ENCODE measurements at regions not wholly inside any gene's neighbourhood (a gene's known extent, or its start where the extent isn't known, plus 50 kb on each side); places are given as distances from the start of the nearest gene placed in this dataset.

DNA sequence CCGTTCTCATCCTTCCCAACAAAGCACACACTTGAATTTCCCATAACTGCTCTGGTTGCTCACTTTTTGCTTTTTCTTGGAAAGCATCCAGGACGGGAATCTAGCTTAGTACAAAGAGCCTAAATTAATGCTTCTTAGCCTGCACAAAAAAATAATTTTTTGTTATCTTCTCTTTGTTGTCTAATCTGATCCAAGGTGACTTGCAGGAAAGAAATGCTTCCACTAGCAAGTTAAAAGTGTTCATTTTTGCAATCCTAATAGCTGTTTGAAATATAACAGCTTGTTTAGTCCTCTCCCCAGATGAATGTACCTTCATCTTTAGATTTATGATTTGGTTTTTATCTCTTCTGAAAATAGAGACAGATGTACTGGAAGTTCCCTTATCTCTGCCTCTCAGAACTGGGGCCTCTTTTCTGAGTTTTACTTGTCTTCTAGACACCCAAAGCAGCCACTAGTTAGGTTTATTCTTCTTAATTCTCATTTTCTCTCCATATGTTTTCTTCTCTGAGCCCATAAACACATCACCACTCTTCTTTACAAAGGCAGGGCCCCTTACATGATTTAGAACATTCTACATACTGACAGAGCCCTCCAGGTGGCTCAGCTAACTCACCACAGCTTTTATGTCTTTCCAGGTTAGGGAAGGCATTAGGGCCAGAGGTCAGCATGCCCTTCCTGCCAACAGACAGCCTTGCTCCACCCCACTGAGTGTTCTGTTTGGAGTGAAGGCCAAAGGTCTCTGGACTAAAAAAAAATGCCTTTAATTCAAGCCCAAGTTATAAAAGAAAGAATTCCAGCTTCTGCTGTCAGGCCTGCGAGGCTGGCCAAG lies 74.7 kb upstream of the MAP4K3 start (continued):
- no peak for TF ChIP-seq RFX3 (CRISPR knock-in tag; IDR thresholded peaks at IDR 0.05)
- peak; percentile 87 for TF ChIP-seq NR2C2 (CRISPR knock-in tag; IDR thresholded peaks at IDR 0.05; ENCODE audit: borderline replicate concordance)
- TF ChIP-seq ZNF121 (CRISPR knock-in tag; IDR thresholded peaks at IDR 0.05) = no peak
- no peak for TF ChIP-seq FOSL2 (CRISPR knock-in tag; IDR thresholded peaks at IDR 0.05)
- TF ChIP-seq ZBTB3 (CRISPR knock-in tag; IDR thresholded peaks at IDR 0.05; ENCODE audit: borderline replicate concordance, low read depth) = no peak
- TF ChIP-seq, protein P1, sequence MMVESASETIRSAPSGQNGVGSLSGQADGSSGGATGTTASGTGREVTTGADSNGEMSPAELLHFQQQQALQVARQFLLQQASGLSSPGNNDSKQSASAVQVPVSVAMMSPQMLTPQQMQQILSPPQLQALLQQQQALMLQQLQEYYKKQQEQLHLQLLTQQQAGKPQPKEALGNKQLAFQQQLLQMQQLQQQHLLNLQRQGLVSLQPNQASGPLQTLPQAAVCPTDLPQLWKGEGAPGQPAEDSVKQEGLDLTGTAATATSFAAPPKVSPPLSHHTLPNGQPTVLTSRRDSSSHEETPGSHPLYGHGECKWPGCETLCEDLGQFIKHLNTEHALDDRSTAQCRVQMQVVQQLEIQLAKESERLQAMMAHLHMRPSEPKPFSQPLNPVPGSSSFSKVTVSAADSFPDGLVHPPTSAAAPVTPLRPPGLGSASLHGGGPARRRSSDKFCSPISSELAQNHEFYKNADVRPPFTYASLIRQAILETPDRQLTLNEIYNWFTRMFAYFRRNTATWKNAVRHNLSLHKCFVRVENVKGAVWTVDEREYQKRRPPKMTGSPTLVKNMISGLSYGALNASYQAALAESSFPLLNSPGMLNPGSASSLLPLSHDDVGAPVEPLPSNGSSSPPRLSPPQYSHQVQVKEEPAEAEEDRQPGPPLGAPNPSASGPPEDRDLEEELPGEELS (CRISPR knock-in tag; IDR thresholded peaks at IDR 0.05) = peak; percentile 60; the same call in 1 of the 2 replicates
- no peak for TF ChIP-seq ZBTB4 (CRISPR knock-in tag; IDR thresholded peaks at IDR 0.05; ENCODE audit: borderline replicate concordance)
- no peak for TF ChIP-seq ZNF777 (CRISPR knock-in tag; IDR thresholded peaks at IDR 0.05)
- no peak for TF ChIP-seq ZNF343 (CRISPR knock-in tag; IDR thresholded peaks at IDR 0.05)
- TF ChIP-seq CREM (IDR thresholded peaks at IDR 0.05) = peak; percentile 22; the same call in 1 of the 2 replicates
- TF ChIP-seq CREM (CRISPR knock-in tag; IDR thresholded peaks at IDR 0.05) = no peak
- peak; percentile 43; the same call in 1 of the 2 replicates for TF ChIP-seq RXRA (CRISPR knock-in tag; IDR thresholded peaks at IDR 0.05)
- peak; percentile 84 for TF ChIP-seq HNF4A (CRISPR knock-in tag; IDR thresholded peaks at IDR 0.05)
- TF ChIP-seq POGZ (CRISPR knock-in tag; IDR thresholded peaks at IDR 0.05) = no peak
- no peak for TF ChIP-seq ZNF329 (CRISPR knock-in tag; IDR thresholded peaks at IDR 0.05; ENCODE audit: low read depth)
- TF ChIP-seq, protein P2, sequence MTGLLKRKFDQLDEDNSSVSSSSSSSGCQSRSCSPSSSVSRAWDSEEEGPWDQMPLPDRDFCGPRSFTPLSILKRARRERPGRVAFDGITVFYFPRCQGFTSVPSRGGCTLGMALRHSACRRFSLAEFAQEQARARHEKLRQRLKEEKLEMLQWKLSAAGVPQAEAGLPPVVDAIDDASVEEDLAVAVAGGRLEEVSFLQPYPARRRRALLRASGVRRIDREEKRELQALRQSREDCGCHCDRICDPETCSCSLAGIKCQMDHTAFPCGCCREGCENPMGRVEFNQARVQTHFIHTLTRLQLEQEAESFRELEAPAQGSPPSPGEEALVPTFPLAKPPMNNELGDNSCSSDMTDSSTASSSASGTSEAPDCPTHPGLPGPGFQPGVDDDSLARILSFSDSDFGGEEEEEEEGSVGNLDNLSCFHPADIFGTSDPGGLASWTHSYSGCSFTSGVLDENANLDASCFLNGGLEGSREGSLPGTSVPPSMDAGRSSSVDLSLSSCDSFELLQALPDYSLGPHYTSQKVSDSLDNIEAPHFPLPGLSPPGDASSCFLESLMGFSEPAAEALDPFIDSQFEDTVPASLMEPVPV (CRISPR knock-in tag; IDR thresholded peaks at IDR 0.05) = no peak
- TF ChIP-seq ZNF282 (IDR thresholded peaks at IDR 0.05; ENCODE audit: partially characterized antibody) = no peak
- 0 out of 2 replicates have a peak, but pooled peaks have one; percentile 12 for TF ChIP-seq SMC3 (IDR thresholded peaks at IDR 0.05; ENCODE audit: low read length)
- TF ChIP-seq GATAD2A (CRISPR knock-in tag; IDR thresholded peaks at IDR 0.05) = peak; percentile 58
- peak; percentile 36; the same call in 1 of the 2 replicates for TF ChIP-seq CTCF (CRISPR knock-in tag; IDR thresholded peaks at IDR 0.05)
- TF ChIP-seq GABPB1 (CRISPR knock-in tag; IDR thresholded peaks at IDR 0.05) = peak; percentile 61; the same call in 1 of the 2 replicates
- 0 out of 2 replicates have a peak, but pooled peaks have one; percentile 33 for TF ChIP-seq ZNF331 (CRISPR knock-in tag; IDR thresholded peaks at IDR 0.05)
